ENCODE measurements at regions not wholly inside any gene's neighbourhood (a gene's known extent, or its start where the extent isn't known, plus 50 kb on each side); places are given as distances from the start of the nearest gene placed in this dataset.

DNA sequence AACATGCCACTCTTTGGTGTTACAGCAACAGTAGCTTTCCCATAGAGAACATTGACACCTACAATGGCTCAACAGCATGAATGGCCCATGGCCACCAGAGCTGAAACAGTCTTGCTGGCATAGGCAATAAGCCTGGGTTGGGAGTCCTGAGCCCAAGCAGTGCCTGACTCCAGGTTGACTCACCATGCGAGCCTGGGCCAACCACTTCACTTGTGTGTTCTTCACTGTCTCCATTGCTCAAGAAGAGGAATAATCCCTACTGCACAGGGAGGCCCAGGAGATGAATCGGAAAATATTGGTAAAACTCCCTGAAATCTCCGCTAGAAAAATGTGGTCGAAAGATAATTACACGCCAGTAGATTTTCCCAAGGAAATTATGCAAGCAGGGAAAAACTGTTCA lies 89.2 kb upstream of the INHBA start:
- DNase-seq: no peak

DNA sequence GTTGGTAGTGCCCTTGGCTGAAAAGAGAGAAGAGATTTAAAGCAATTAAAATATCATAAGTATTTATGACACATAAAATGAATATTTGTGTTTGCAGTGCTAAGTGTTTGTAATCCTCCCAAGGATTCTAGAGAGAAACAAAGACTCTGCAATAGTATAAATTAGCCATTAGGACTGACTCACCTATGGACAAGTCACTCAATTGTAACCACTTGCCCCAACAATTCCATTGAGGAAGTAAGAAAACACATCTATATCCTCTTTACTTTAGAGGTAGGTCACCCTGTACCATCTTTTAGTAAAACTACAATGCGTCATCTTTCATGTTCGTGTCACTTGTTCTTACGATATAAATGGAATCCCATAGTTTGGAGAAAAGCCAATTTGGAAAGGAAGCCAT lies 85.7 kb upstream of the INHBA start:
- DNase-seq: no peak

DNA sequence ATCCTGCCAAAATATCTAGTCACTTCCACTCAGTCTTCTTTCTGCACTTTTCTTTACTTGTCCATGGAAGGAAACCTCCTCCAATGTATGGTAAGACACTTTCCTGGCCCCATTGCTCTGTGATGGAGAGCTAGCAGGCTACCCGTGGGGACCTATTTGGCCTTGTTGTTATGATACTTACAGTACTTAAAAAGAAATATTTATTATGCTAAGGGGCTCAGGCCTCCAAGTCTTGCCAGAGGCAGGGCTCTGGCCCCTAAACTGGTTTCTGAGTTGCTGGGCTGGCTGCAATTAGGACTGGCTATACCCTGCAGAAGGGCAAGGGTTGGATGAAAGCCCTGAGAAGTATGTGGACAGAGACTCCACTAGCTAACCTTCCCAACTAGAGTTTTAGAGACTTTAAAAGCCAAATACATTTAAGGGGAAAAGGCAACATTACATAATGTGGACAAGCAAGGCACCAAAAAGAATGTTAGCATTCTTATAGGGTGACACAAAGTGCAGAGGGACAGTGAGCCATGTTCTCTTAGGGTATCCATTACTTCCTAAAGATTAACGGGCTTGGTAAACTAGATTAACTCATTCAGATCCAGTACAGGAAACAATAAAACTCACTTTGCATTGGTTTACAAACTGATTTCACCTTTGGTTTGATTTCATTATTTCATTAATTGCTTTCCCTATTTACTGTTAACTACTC lies 84.9 kb upstream of the INHBA start:
- DNase-seq: no peak

DNA sequence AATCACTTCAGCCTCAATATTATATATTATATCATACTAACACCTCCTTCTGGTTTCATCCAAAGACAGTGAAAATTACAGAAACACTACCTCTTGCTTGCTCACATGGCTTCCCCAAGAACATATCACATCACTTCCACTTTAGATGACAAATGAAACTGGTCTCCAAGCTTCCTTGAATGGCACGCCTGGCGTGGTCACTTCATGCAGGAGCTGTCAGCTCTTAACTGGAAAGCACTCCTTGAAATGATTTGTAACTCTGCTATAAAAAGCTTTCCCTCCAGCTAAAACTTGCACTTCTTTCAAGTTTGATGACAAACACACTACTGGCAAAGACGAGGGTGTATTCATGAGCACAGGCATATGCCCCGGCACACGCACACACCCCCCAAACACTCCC lies 84.1 kb upstream of the INHBA start:
- no peak for DNase-seq

DNA sequence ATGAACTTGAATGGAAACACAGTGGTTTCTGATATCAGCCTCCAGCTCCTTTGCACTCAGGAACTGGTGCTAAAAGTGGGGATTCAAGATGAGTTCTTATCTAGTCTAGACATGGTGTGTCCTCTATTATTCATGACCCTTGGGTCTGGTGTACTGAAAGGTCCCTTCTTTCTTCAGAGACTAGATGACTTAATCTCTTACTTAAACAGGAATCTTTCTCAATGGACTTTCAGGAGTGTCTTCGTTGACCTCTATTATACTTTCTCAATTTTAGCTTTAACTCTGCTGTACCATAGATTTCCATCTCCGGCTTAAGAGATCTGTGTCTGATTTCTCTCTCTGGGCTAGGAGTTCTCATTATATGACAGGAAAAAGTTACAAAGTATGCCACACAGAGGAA lies 83.5 kb upstream of the INHBA start:
- no peak for DNase-seq

DNA sequence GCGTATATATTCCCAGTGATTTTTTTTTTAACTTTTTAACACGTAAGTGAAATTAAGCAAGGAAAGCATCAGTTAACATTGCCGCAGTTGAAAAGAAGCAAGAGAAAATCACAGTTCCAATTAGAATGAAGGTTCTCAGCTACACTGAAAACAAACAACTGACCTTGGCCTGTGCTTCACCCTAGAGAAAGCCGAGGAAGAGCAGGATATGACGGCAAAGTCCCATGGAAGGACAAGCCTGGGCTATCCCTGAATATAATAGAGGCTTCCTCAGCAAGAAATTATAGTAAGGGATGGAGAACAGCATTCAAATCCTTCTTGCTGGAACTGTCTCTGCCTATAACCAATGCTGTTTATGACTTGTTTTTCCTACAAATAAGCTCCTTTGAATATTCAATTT lies 83.0 kb upstream of the INHBA start:
- DNase-seq: no peak

DNA sequence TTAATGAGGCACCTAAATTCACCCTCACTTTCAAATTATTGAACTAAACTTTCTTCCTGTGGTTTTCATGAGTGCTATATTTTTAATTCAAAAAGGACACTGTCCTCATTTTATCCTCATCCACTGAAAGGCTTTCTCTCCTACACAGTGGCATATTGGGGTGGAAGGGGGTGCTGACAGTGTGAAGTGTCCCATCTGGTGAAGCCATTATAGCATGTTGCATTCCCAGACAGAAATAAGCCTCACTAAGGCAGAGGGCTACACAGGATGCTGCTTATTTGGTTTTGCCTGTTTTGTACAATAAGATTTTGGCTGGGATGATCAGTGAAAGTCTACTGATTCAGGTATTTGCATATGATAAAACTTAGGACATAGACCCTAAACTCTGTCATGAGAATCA lies 82.4 kb upstream of the INHBA start:
- DNase-seq: no peak

DNA sequence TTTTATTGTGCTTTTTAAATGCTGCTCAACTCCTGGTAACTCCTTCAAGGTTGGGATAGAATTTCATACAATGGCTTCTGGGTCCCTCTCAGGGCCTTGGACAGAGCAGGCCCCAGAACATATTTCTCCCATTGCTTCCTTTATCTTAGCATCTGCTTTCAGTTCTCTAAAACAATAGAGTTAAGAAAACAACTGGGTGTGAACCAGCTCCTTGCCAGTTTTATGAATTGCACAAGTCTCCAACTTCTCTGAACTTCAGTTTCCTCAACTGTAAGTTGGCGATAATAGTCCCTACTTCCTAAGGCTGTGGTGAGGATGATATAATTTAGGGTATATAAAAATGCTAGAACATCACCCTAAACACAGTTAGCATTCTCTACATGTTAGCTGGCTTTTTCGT lies 77.0 kb upstream of the INHBA start:
- DNase-seq: no peak

DNA sequence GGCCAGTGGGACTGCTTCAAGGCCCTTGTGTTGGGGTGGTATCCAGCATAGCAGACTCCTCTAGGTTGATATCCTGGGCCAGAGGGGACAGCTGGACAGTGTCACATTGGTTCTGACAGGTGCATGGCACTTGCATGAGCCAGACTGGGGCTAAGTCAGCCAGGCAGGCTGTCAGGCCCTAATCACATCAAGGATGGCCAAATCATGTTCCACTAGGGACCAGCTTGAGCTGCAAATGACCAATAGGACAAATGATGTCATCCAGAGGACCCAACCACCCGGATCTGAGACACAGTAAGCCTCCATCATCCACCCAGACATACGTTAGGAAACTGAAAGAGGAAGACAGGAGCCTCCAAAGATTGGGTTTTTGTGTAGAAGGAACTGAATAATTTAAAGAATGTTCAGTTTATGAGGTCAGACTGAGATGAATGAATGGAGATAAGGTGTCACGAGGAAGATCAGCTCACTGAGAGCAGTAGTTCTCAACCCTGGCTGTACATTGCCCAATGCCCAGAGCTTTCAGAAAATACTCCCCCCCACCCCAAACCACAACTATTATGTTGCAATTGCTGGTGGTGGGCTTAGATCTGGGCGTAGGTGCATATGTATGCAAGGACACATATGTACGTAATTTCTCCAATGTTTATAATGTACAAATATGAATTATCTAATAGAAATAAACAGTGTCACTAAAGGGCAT lies 75.2 kb upstream of the INHBA start:
- no peak for DNase-seq

DNA sequence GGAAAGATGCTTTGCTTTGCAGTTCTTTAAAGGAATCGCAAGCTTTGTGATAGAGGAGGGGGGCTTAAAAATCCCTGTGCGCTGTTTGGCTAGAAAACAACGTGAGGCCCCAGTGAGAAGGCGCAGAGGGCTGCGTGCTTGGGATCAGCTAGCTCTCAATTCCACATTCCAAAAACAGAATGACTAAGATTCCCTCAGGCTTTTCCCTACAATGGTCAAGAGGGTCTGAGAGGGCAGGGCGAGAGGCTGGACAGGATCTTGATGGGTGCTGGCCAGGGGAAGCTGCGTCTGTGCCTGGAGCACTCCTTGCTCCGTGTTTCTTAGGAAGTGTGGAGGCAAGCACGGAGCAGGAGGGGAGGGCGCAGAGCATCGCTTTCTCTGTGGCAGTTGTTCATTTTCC lies 72.1 kb upstream of the INHBA start:
- no peak for DNase-seq

DNA sequence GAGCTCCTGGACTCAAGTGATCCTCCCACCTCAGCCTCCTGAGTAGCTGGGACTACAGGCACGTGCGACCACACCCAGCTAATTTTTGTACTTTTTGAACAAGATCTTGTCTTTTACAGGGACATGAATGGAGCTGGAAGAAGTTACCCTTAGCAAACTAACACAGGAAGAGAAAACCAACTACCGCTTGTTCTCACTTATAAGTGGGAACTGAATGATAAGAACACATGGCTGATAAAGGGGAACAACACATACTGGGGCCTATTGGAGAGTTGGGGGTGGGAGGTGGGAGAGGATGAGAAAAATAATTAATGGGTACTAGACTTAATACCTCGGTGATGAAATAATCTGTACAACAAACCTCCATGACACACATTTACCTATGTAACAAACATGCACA lies 70.9 kb upstream of the INHBA start:
- DNase-seq: no peak

DNA sequence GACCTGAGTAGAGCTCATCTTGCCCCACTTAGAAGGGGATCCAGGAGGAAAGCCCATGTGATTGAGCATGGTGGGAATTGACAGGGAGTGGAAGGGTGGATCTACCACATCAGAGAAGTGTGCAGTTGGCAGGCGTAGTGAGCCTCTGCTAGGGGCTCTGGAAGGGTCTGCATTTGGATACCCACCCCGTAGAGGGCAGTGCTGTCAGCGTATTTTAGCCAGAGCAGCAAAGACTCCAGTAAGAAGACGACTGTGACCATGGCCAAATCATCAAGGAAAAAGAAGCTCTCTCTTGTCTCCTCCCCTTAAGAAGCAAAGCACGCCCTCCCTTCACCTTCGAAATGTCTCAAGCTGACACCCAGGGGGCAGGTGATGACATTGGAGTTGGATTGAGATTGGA lies 68.8 kb upstream of the INHBA start:
- no peak for DNase-seq

DNA sequence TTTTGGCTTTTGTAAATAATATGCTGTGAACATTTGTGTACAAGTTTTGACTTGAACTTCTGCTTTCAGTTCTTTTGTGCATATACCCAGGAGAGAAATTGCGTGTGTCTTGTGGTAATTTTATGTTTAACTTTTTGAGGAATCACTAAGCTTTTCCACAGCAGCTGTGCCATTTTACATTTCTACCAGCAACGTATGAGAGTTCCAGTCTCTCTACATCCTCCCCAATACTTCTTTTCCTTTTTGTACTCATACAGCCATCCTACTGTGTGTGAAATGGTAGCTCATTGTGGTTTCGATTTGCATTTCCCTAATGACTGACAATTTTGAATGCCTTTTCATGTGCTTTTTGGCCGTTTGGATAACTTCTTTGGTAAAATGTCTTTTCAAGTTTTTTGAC lies 66.3 kb upstream of the INHBA start:
- no peak for DNase-seq

DNA sequence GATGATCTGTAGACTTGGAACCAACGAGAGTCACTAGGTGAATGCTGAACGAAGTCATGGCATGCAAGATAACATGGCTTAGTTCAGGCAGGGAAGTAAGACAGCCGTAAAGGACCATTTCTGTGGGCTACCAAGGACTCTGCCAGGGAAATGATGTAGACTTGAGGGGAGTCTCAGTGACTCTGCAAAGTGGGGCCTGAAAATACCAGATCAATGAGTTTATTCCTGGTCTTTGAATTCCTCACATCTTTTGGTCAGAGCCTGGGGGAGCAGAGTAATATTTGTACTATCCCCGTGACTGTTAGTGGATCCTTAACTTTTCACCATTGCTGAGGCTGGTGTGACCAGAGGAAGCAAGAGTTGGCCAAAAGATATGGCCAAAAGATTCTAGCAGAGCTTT lies 60.7 kb upstream of the INHBA start:
- no peak for DNase-seq

DNA sequence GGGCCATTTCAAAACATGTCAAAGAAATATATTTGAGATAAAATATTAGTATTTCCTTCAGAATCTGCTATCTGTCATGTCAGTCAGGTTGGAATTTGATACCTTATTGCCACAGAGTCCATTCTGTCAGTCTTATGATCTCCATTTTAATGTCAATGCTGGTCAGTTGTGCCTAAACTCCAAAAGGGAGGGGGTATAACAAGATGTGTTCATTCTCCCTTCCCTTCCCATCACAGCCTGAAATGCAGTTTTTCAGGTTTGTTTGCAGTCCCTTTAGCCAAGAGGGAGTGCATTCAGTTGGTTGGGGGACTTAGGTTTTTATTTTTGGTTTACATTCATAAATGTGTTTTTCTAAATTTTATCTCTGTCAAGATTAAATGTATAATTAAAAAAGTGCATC lies 59.8 kb upstream of the INHBA start:
- DNase-seq: no peak

DNA sequence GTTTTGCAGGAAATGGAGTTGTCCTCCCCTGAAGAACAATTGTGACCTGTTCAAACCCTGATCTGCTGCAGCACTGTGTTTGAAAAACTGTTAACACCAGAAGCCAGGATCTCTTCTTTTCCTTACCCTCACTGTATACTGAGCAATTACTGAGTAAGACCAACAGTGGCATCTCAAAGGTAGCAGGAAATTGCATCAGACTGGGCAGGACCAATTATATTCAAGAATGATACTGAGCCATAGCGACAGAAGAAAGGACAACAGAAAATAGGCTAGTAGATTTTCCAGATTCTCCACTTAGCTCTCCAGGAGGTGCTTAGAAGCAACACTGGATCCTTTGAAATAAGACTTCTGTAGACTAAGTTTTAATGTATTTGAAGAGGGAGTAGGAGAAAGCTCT lies 57.4 kb upstream of the INHBA start:
- DNase-seq: no peak

DNA sequence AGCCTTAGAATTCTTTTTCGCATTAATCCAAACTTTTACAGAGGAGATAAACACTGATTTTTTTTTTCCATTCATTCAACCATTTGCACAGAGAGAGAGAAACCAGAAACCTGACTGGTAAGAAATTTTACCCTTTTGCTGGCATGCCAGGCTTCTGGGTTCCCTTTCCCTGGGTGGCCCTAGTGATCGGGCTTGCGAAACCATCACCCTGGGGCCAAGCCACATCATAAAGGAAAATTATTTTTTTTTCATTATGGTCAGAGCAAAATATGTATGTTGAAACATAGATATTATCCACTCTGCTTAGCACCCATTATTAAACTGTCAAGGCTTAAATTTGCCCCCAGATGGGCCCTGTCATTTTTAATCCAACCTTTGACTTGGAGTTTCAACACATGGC lies 55.4 kb upstream of the INHBA start:
- DNase-seq: no peak

DNA sequence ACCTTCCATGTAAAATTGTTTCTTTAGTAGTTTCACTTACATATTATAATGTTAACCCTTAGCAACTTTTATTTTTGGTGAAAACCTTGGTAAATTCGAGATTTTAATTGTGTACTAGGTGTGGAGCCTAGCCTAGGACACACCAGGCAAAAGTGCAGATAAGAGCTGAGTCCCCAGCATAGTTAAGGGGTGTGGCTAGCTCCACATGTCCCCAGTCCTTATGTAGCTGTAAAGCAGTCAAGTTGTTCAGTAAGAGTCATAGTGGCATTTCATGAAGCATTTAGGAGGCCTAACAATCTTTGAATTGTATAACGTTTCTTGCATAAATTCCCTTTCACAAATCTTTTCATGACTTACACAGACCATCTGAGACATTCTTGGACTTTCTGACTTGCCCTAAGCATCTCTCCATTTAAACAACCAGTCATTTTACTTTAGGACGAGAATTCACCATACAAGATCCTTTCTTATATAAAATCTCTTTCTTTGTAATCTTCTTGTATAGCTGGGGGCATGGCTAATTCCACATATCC lies 53.8 kb upstream of the INHBA start:
- no peak for DNase-seq

DNA sequence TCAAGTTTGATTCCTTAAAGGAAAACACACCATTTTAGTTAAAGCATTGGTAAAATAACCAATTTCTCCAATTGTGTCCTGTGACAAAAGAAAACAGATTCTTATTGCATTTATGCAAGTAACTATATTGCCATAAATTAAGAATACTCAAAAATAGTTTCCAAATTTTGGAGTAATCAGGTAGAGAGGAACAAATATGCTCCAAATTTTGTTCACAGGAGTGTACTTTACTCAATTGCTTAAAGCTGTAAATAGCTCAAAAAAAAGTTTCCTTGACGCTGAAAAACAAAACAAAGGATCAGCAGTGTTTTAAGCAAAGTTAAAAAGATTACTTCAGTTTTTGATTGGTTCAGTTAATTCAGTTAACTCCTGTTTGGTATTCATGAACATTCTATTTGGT lies 52.2 kb upstream of the INHBA start:
- DNase-seq: no peak

DNA sequence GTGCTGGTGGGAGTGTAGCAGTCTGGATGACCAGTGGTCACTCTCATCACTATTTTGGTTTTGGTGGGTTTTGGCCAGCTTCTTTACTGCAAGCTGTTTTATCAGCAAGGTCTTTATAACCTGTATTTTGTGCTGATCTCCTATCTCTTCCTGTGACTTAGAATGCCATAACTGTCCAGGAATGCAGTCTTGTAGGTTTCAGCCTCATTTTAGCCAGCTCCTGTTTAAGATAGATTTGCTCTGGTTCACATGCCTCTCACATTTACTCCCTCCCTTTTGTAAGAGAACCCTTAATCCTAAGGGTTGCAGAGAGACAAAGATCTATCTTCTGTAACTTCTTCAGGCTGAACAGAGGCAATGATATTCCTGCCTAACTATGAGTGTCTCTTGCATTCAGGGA lies 51.2 kb upstream of the INHBA start:
- no peak for DNase-seq

Measured in activated effector memory CD4-positive, alpha-beta T cell treated with Interleukin-2 at 50 U/mL for 16 hours (primary cell).